KBM-7 (cell line): ENCODE measurements at regions not wholly inside any gene's neighbourhood (a gene's known extent, or its start where the extent isn't known, plus 50 kb on each side); places are given as distances from the start of the nearest gene placed in this dataset.
"Not testable (repeated sequence)": the region's sequence is repeated elsewhere in the genome, so short reads cannot be mapped to it uniquely, and the experiment has no call there.

Experiments
- DNase-seq: peaks from one replicate; pipeline ENCODE4 v3.0.0-alpha.2; 2015
- in situ Hi-C: fragments of 300-500 bp; cut with MboI; formaldehyde crosslinking; loops from 2 replicates; pipeline ENCODE4 v1.14.3; 2020; ENCODE audit warnings: low sequenced_read_pairs, low pct_unique_long_range_greater_than_20kb, mixed read lengths

GRCh38 chr2:128595763-128596395, 277.2 kb upstream of the HS6ST1 start:
- in situ Hi-C loops = no loop called here
- DNase-seq = no peak

DNA sequence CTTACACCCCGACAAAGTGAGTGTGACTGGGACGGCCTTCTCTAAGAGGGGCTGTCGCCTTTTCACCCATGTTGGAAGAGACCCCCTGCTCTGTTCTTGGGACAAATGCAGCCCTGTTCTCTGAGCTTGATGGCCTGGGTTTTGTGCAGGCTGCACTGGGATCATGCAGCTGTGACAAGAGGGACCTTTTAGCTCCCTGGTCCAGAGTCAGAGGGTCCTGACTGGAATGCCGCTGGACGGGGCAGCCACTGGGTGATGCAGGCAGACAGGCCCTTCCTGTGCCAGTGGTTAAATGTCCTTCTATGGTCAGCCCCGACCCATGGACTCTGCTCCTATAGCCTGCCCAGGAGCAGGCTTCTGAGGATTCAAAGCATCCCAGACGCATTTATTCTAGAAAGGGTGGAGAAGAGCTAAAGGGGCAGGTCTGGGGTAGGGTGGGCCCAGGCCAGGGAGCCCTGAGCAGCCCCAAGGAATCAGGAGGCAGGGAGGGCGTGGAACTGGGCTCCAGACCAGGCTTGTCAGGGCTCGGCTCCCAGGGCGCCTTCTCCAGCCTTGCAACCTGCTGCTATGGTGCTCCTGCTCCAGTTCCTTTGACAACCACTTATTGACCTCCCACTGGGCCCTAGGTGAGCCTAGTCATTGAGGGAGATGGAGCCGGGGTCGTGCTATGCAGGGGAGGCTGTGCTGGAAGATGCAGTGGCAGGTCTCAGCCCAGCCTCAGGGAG, 277.9 kb upstream of the HS6ST1 start:
- in situ Hi-C loops = no loop called here
- DNase-seq = no peak

GRCh38 chr2:128597121-128597762, 278.6 kb upstream of the HS6ST1 start:
- DNase-seq = no peak
- in situ Hi-C loops = no loop called here

- in situ Hi-C loops, DNase-seq: not testable (repeated sequence)
Observed at GRCh38 chr2:128598260-128598659, 279.6 kb upstream of the HS6ST1 start.

- no peak for DNase-seq
- in situ Hi-C loops = no loop called here
Observed at GRCh38 chr2:128598862-128599441, 280.3 kb upstream of the HS6ST1 start.

DNA sequence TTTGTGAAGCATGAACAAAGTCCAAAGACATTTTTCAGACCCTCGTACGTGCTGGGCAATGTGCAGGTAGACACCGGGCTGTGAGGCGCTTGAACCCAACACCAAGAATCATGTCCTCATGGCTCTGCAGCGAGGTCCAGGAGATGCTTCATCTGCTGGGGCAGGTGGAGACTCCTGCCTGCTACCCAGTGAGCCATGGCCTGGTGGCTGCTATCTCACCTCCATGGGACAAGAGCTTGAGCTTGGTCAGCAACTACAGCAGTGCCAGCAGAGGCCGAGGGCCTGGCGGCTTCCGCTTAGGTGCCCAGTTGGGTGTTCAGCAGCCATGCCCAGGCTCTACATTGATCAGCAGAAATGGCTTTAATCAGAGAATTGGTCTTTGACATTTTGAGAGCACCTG, 281.0 kb upstream of the HS6ST1 start:
- no peak for DNase-seq
- in situ Hi-C loops = no loop called here

DNA sequence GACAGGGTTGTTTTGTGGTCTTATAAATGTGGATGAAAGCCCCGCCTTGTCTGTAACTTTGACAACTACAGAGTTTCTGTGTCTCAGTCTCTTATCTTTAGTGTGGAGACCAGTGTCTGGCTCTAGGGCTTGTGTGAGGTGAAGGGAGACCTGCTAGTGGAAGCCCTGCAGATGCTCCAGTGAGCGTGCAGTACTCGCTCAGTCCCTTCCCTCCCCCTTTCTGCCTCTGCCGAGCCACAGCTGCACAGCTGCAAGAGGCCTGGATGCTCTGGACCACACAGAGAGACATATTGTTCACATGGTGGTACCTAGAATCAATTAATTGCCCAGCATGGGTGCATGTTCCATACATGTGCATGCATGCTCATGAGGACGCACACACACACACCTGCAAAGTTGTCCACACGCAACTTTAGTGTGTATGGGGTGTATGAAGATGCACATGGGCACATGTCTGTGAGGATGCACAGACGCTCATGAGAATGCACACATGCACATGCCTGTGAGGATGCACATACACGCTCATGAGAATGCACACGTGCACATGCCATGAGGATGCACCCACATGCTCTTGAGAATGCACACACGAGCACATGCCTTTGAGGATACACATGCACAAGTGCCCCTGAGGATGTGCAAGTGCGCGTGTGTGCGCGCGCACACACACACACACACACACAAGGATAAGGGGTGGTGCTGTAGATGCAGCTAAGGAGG, 282.1 kb upstream of the HS6ST1 start:
- in situ Hi-C loops = no loop called here
- DNase-seq = no peak

DNA sequence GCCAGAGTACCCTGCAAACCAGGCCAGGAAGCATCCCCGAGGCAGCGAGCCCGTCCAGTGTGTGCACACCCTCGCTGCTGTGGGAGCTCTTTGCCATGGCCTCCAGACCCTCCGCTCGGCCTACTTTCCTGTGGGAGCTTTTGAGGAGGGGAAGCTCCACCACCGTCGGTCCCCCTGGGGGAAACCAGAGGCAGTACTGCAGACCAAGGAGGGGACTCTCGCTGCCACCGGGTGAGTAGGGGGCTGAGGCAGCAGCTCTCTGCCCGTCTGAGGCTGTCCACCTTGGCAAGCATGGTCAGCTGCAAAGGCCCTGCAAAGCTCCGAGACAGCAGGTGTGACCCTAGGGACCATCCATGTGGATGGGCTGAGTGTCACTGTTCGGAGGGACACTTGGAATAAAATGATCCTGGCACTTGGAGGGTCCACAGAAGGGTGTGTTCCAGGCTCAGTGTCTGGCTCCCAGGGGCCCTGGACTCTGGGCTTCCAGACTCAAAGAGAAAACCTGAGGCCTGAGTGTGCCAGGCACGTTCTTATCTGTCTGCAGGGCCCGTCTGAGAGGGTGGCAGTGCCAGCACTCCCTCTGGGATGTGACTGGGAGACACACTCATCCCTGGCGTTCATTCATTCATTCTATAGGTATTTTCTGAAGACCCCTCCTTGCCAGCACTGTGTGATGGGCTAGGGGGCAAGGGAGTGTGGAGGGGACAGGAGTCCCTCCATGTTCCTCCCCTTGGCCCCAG, 282.8 kb upstream of the HS6ST1 start:
- no peak for DNase-seq
- in situ Hi-C loops = no loop called here

DNA sequence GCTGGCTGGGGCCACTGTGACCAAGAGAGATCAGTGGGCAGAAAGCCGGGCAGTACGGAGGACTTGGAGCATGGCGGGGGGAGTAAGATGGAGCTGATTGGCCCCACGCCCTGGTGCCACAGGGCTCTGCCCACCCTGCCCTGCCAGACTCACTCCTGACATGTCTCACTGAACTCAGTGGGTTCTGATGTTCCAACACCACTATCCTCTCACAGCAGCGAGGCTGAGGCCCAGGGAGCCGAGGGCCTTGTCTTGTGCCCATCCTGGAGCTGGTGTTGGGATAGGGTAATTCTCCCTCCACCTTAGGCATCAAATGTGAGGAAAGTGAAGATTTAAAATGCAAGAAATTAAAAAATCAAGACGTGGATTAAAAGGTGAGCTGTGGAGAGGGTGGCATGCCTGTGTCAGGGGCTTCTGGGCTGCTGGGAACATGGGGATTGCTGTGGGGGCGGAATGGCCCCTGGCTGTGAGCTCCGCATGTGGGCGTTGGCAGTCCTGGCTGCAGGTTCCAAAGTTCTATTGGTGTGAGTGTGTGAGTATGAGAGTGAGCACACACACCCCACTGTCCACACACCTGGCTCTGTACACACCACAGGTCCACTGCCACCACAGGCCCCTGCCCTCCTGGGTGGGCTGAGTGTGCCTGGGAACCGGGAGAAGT, 283.5 kb upstream of the HS6ST1 start:
- DNase-seq = no peak
- in situ Hi-C loops = no loop called here

- in situ Hi-C loops = no loop called here
- no peak for DNase-seq
Observed at GRCh38 chr2:128602699-128603101, 284.0 kb upstream of the HS6ST1 start.

GRCh38 chr2:128603411-128603924, 284.8 kb upstream of the HS6ST1 start:
- in situ Hi-C loops = no loop called here

GRCh38 chr2:128604045-128604444, 285.4 kb upstream of the HS6ST1 start:
- in situ Hi-C loops = no loop called here
- no peak for DNase-seq

More at GRCh38 chr2:128603411-128603924, 284.8 kb upstream of the HS6ST1 start:
- no peak for DNase-seq

- in situ Hi-C loops, DNase-seq: not testable (repeated sequence)
Observed at GRCh38 chr2:128604581-128604980, 285.9 kb upstream of the HS6ST1 start.

GRCh38 chr2:128605421-128605820, 286.8 kb upstream of the HS6ST1 start:
- DNase-seq = no peak
- in situ Hi-C loops = no loop called here

- in situ Hi-C loops = no loop called here
- no peak for DNase-seq
Observed at GRCh38 chr2:128605931-128606330, 287.3 kb upstream of the HS6ST1 start.

DNA sequence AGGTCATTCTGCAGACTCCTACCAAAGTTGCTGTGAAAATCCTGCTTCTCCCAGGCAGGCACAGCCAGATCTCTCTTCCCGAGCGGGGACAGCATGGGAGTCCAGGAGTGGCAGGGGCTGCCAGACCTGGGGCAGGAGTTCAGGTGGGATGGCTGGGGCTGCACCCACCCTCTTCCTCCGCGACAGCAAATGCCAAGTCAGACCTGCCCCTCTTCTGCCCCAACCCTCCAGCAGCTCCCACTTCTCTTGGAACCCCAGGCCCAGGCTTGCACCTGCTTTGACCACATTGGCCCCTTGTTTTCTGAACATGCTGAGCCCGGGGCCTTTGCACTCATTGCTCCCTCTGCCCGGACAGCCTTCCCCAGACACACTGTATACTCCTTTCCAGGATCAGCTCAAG, 288.2 kb upstream of the HS6ST1 start:
- in situ Hi-C loops = no loop called here
- no peak for DNase-seq

DNA sequence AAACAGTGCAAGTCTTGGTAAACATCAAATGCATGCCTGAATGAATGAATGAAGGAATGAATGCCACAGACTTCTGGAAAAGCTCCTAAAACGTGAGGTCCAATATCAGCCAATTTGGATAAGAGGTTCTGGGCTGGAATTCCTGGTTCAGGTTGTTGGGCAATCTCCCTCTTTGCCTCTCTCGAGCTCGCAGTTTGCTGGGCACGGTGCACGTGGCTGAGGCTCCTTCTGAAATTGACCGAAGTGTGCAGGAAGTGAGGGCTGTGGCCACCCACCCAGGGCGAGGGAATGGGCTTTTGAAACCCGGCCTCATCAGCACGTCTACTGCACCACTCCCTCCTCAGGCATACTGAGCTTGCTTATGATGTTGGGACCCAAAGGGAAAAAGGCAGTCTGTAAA, 288.8 kb upstream of the HS6ST1 start:
- in situ Hi-C loops = no loop called here

GRCh38 chr2:128607911-128608506, 289.3 kb upstream of the HS6ST1 start:
- in situ Hi-C loops = no loop called here
- no peak for DNase-seq

More for the DNA sequence above, 288.8 kb upstream of the HS6ST1 start:
- no peak for DNase-seq
